ENCODE measurements at regions not wholly inside any gene's neighbourhood (a gene's known extent, or its start where the extent isn't known, plus 50 kb on each side); places are given as distances from the start of the nearest gene placed in this dataset.
A peak's percentile ranks its signal among the peaks of the same experiment; 100 is the strongest.

GRCh38 chr6:132962936-132963868 lies 148.8 kb downstream of the RPS12 start:
- ChIA-PET CTCF (interaction anchor here (0.6 to 2.9 kb wide), 30 partner anchors 9 to 954 kb away, joined by 3 to 29 read pairs (median 4); no protein-coding TSS in a partner anchor), POLR2A (no interaction called here)
- TF ChIP-seq CTCF (IDR thresholded peaks at IDR 0.05; ENCODE audit: low read depth, low read length), result peak; percentile 89
- H3K27ac ChIP-seq (ENCODE audit: low read depth, low read length), result no peak overlapping the region
- no peaks in the 10 kb centered on the region for H3K9me3 ChIP-seq (ENCODE audit: control insufficient read depth, insufficient read depth, low read length)
- no peaks in the 10 kb centered on the region for H3K27me3 ChIP-seq (ENCODE audit: control insufficient read depth, insufficient read depth, low read length)
- H3K4me3 ChIP-seq (ENCODE audit: low read depth, low read length), result no peak overlapping the region
- no peak for DNase-seq (ENCODE audit: low read depth, low spot score)

- POLR2A ChIA-PET, result interaction anchor here (0.6 kb wide), 1 partner anchor 646 kb away, joined by 3 read pairs; no protein-coding TSS in a partner anchor
These were observed 149.9 kb downstream of the RPS12 start for GRCh38 chr6:132964101-132964867.

GRCh38 chr6:132964868-132965382 lies 150.6 kb downstream of the RPS12 start:
- Histone ChIP-seq H3K9me3 (ENCODE audit: control insufficient read depth, insufficient read depth, low read length) (no peaks in the 10 kb centered on the region), H3K27ac (ENCODE audit: low read depth, low read length) (no peak overlapping the region), H3K4me3 (ENCODE audit: low read depth, low read length) (no peak overlapping the region), H3K27me3 (ENCODE audit: control insufficient read depth, insufficient read depth, low read length) (no peaks in the 10 kb centered on the region)
- CTCF ChIA-PET, result interaction anchor here (0.9 to 1.5 kb wide), 2 partner anchors 22 to 139 kb away, joined by 3 read pairs; no protein-coding TSS in a partner anchor
- no peak for DNase-seq (ENCODE audit: low read depth, low spot score)
- peak; percentile 27 for TF ChIP-seq CTCF (IDR thresholded peaks at IDR 0.05; ENCODE audit: low read depth, low read length)
- POLR2A ChIA-PET, result interaction anchor here (0.6 kb wide), 1 partner anchor 645 kb away, joined by 3 read pairs; no protein-coding TSS in a partner anchor

More at GRCh38 chr6:132964101-132964867, 149.9 kb downstream of the RPS12 start:
- Histone ChIP-seq H3K27me3 (ENCODE audit: control insufficient read depth, insufficient read depth, low read length) (no peaks in the 10 kb centered on the region), H3K27ac (ENCODE audit: low read depth, low read length) (no peak overlapping the region), H3K9me3 (ENCODE audit: control insufficient read depth, insufficient read depth, low read length) (no peaks in the 10 kb centered on the region), H3K4me3 (ENCODE audit: low read depth, low read length) (no peak overlapping the region)
- CTCF ChIA-PET, result interaction anchor here (0.6 to 1.5 kb wide), 4 partner anchors 21 to 959 kb away, joined by 3 read pairs; no protein-coding TSS in a partner anchor
- DNase-seq (ENCODE audit: low read depth, low spot score), result no peak
- TF ChIP-seq CTCF (IDR thresholded peaks at IDR 0.05; ENCODE audit: low read depth, low read length), result no peak

GRCh38 chr6:132967871-132968270 lies 153.5 kb downstream of the RPS12 start:
- Histone ChIP-seq H3K27me3 (ENCODE audit: control insufficient read depth, insufficient read depth, low read length) (no peaks in the 10 kb centered on the region), H3K4me3 (ENCODE audit: low read depth, low read length) (no peak overlapping the region), H3K9me3 (ENCODE audit: control insufficient read depth, insufficient read depth, low read length) (no peaks in the 10 kb centered on the region), H3K27ac (ENCODE audit: low read depth, low read length) (no peak overlapping the region)
- no peak for DNase-seq (ENCODE audit: low read depth, low spot score)
- CTCF ChIA-PET, result no interaction called here
- POLR2A ChIA-PET, result no interaction called here
- TF ChIP-seq CTCF (IDR thresholded peaks at IDR 0.05; ENCODE audit: low read depth, low read length), result no peak

Data from AG04450 (cell line).